SIG-M5 treated with dmso at 0.1 percent for 504 hours (cell line): ENCODE measurements at regions not wholly inside any gene's neighbourhood (a gene's known extent, or its start where the extent isn't known, plus 50 kb on each side); places are given as distances from the start of the nearest gene placed in this dataset.

Experiments used
- DNase-seq: peaks from one replicate; lab custom pipeline; 2025; ENCODE audit not compliant: unreplicated experiment; lab: John Stamatoyannopoulos, UW

GRCh38 chr1:239675735-239676134, 289.4 kb downstream of the CHRM3 start:
- DNase-seq = no peak

GRCh38 chr1:239676522-239677273, 290.3 kb downstream of the CHRM3 start:
- DNase-seq = no peak

- no peak for DNase-seq
Measured at GRCh38 chr1:239677362-239677761, 291.0 kb downstream of the CHRM3 start.

GRCh38 chr1:239678181-239678580, 291.8 kb downstream of the CHRM3 start:
- no peak for DNase-seq

GRCh38 chr1:239682046-239682445, 295.7 kb downstream of the CHRM3 start:
- DNase-seq = no peak

GRCh38 chr1:239682960-239683359, 296.6 kb downstream of the CHRM3 start:
- DNase-seq = no peak

GRCh38 chr1:239686386-239686785, 300.0 kb downstream of the CHRM3 start:
- no peak for DNase-seq

GRCh38 chr1:239696317-239696716, 309.9 kb downstream of the CHRM3 start:
- no peak for DNase-seq

- DNase-seq = no peak
Measured at GRCh38 chr1:239700667-239701066, 314.3 kb downstream of the CHRM3 start.

- no peak for DNase-seq
Measured at GRCh38 chr1:239703075-239703474, 316.7 kb downstream of the CHRM3 start.

GRCh38 chr1:239706245-239706892, 320.0 kb downstream of the CHRM3 start:
- DNase-seq = no peak

- no peak for DNase-seq
Measured at GRCh38 chr1:239707615-239708014, 321.2 kb downstream of the CHRM3 start.

GRCh38 chr1:239708622-239709021, 322.3 kb downstream of the CHRM3 start:
- no peak for DNase-seq

- no peak for DNase-seq
Measured at GRCh38 chr1:239711768-239712167, 325.4 kb downstream of the CHRM3 start.

- DNase-seq = no peak
Measured at GRCh38 chr1:239717097-239717917, 330.9 kb downstream of the CHRM3 start.

GRCh38 chr1:239717918-239718184, 331.5 kb downstream of the CHRM3 start:
- DNase-seq = no peak

GRCh38 chr1:239718571-239718970, 332.2 kb downstream of the CHRM3 start:
- peak; percentile 64 for DNase-seq

- peak; percentile 50 for DNase-seq
Measured at GRCh38 chr1:239718997-239719628, 332.7 kb downstream of the CHRM3 start.

- peak; percentile 92 for DNase-seq
Measured at GRCh38 chr1:239719642-239720258, 333.4 kb downstream of the CHRM3 start.

- DNase-seq = no peak
Measured at GRCh38 chr1:239722035-239722434, 335.7 kb downstream of the CHRM3 start.

- no peak for DNase-seq
Measured at GRCh38 chr1:239723776-239724367, 337.5 kb downstream of the CHRM3 start.
